ENCODE measurements at regions not wholly inside any gene's neighbourhood (a gene's known extent, or its start where the extent isn't known, plus 50 kb on each side); places are given as distances from the start of the nearest gene placed in this dataset.

DNA sequence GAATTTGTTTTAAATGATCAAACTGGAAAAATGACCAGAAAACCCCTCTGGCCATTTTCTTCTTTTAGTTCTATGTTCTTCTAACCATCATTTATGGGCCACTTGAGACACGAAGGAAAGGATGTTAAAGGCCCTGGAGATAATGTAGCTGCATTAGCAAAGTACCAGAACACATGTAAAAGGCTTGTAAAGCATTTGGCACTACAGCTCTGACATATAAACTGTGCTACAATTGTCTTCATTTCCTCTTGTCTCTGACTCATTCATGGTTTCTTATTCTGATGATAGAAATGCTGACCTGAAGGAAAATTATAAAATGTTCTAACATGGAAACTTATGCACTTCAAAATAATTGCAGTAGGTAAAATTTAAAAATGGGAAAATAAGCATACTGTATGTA is 388.7 kb downstream of the FAT4 start:
- Histone ChIP-seq H3K27ac (ENCODE audit: low read length) (no peak overlapping the region), H3K4me3 (ENCODE audit: low read length) (no peak overlapping the region), H3K27me3 (ENCODE audit: insufficient read depth, low read length) (no peaks in the 10 kb centered on the region), H3K36me3 (ENCODE audit: insufficient read depth, low read depth, low read length) (no peaks in the 10 kb centered on the region), H3K9ac (ENCODE audit: low read depth, low read length) (no peak overlapping the region), H3K4me1 (ENCODE audit: insufficient read depth, low read length) (no peaks in the 10 kb centered on the region), H3K9me3 (ENCODE audit: insufficient read depth, low read depth, low read length) (no peaks in the 10 kb centered on the region)

GRCh38 chr4:125704726-125705125 is 390.0 kb downstream of the FAT4 start:
- Histone ChIP-seq H3K9ac (ENCODE audit: low read depth, low read length) (no peak overlapping the region), H3K4me3 (ENCODE audit: low read length) (no peak overlapping the region), H3K4me1 (ENCODE audit: insufficient read depth, low read length) (no peaks in the 10 kb centered on the region), H3K36me3 (ENCODE audit: insufficient read depth, low read depth, low read length) (no peaks in the 10 kb centered on the region), H3K27me3 (ENCODE audit: insufficient read depth, low read length) (no peaks in the 10 kb centered on the region), H3K27ac (ENCODE audit: low read length) (no peak overlapping the region), H3K9me3 (ENCODE audit: insufficient read depth, low read depth, low read length) (no peaks in the 10 kb centered on the region)

DNA sequence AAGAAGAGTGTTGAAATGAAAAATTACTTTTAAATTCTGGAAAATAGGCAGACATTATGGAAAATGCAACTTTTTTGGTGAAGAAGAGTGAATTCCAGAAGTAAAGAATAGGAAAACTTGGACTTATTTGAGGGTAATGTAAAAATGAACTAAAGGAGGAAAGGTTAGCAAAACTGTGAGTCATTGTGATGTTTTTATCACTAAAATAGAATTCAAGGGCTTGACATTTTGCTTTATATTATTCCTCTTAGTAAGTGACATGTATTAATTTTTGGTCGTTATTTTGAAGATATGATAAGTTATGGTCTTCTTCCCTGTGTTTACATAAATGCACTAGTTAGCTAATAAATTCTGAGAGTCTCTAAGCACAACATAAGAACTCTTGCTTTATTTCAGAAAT is 390.9 kb downstream of the FAT4 start:
- H3K4me3 ChIP-seq (ENCODE audit: low read length), result no peak overlapping the region
- H3K9me3 ChIP-seq (ENCODE audit: insufficient read depth, low read depth, low read length), result no peaks in the 10 kb centered on the region
- no peaks in the 10 kb centered on the region for H3K36me3 ChIP-seq (ENCODE audit: insufficient read depth, low read depth, low read length)
- no peaks in the 10 kb centered on the region for H3K4me1 ChIP-seq (ENCODE audit: insufficient read depth, low read length)
- H3K27ac ChIP-seq (ENCODE audit: low read length), result no peak overlapping the region
- H3K9ac ChIP-seq (ENCODE audit: low read depth, low read length), result no peak overlapping the region
- H3K27me3 ChIP-seq (ENCODE audit: insufficient read depth, low read length), result no peaks in the 10 kb centered on the region

DNA sequence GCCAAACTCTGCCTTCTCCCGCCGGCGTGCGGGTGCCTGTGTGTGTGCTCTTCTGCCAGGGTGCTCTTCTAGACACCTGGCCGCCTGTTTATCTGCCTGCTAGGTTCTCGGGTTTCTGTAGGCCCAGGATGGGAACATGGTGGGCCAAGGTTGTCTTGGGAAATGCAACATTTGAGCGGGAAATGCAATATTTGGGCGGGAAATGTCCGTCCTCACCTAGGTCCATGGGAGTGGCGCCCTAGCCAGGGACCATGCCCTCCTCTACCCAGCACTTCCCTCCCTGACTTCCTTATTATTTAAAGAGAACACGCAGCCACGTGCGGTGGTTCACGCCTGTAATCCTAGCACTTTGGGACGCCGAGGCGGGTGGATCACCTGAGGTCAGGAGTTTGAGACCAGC is 392.6 kb downstream of the FAT4 start:
- H3K27me3 ChIP-seq (ENCODE audit: insufficient read depth, low read length), result no peaks in the 10 kb centered on the region
- H3K9ac ChIP-seq (ENCODE audit: low read depth, low read length), result no peak overlapping the region
- no peak overlapping the region for H3K4me3 ChIP-seq (ENCODE audit: low read length)
- no peaks in the 10 kb centered on the region for H3K9me3 ChIP-seq (ENCODE audit: insufficient read depth, low read depth, low read length)
- no peaks in the 10 kb centered on the region for H3K36me3 ChIP-seq (ENCODE audit: insufficient read depth, low read depth, low read length)
- no peak overlapping the region for H3K27ac ChIP-seq (ENCODE audit: low read length)
- no peaks in the 10 kb centered on the region for H3K4me1 ChIP-seq (ENCODE audit: insufficient read depth, low read length)

DNA sequence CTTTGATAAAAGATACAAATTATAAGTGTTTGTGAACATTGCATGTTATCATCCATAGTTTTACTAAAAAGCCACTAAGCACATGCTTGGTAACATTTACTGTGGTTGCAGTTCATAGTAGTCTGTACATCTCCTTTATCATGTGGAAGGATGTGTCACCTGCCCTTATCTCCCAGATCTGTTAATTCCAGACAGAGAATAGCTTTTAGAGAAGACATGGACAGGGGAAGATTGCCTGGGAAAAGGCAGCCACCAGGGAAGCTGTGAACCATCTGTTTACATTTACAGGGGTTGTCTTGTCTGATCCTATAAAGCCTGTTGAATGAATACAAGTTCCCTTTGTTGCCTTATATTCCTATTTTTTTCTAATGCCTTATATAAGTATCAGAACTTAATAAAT is 396.0 kb downstream of the FAT4 start:
- Histone ChIP-seq H3K9me3 (ENCODE audit: insufficient read depth, low read depth, low read length) (no peaks in the 10 kb centered on the region), H3K27me3 (ENCODE audit: insufficient read depth, low read length) (no peaks in the 10 kb centered on the region), H3K4me1 (ENCODE audit: insufficient read depth, low read length) (peaks cover 11% of the 10 kb centered on the region; the same call in 1 of the 2 replicates), H3K27ac (ENCODE audit: low read length) (no peak overlapping the region), H3K4me3 (ENCODE audit: low read length) (no peak overlapping the region), H3K36me3 (ENCODE audit: insufficient read depth, low read depth, low read length) (no peaks in the 10 kb centered on the region), H3K9ac (ENCODE audit: low read depth, low read length) (no peak overlapping the region)

GRCh38 chr4:125714049-125714448 is 399.3 kb downstream of the FAT4 start:
- no peaks in the 10 kb centered on the region for H3K36me3 ChIP-seq (ENCODE audit: insufficient read depth, low read depth, low read length)
- peak overlapping the region; percentile 51 for H3K27ac ChIP-seq (ENCODE audit: low read length)
- peaks cover 11% of the 10 kb centered on the region; the same call in 1 of the 2 replicates for H3K4me1 ChIP-seq (ENCODE audit: insufficient read depth, low read length)
- peak overlapping the region; percentile 32; the same call in 1 of the 2 replicates for H3K9ac ChIP-seq (ENCODE audit: low read depth, low read length)
- H3K9me3 ChIP-seq (ENCODE audit: insufficient read depth, low read depth, low read length), result no peaks in the 10 kb centered on the region
- H3K27me3 ChIP-seq (ENCODE audit: insufficient read depth, low read length), result no peaks in the 10 kb centered on the region
- H3K4me3 ChIP-seq (ENCODE audit: low read length), result no peak overlapping the region; the same call in 1 of the 2 replicates

- H3K27ac ChIP-seq (ENCODE audit: low read length), result peak overlapping the region; percentile 51
- no peak overlapping the region; the same call in 1 of the 2 replicates for H3K9ac ChIP-seq (ENCODE audit: low read depth, low read length)
- no peaks in the 10 kb centered on the region for H3K9me3 ChIP-seq (ENCODE audit: insufficient read depth, low read depth, low read length)
- H3K4me1 ChIP-seq (ENCODE audit: insufficient read depth, low read length), result peaks cover 11% of the 10 kb centered on the region; the same call in 1 of the 2 replicates
- H3K36me3 ChIP-seq (ENCODE audit: insufficient read depth, low read depth, low read length), result no peaks in the 10 kb centered on the region
- H3K4me3 ChIP-seq (ENCODE audit: low read length), result no peak overlapping the region; the same call in 1 of the 2 replicates
- H3K27me3 ChIP-seq (ENCODE audit: insufficient read depth, low read length), result no peaks in the 10 kb centered on the region
Measured at GRCh38 chr4:125714845-125715244, 400.1 kb downstream of the FAT4 start.

- H3K4me1 ChIP-seq (ENCODE audit: insufficient read depth, low read length), result no peaks in the 10 kb centered on the region; the same call in 1 of the 2 replicates
- no peak overlapping the region for H3K27ac ChIP-seq (ENCODE audit: low read length)
- no peaks in the 10 kb centered on the region for H3K27me3 ChIP-seq (ENCODE audit: insufficient read depth, low read length)
- no peaks in the 10 kb centered on the region for H3K9me3 ChIP-seq (ENCODE audit: insufficient read depth, low read depth, low read length)
- H3K4me3 ChIP-seq (ENCODE audit: low read length), result no peak overlapping the region
- no peak overlapping the region for H3K9ac ChIP-seq (ENCODE audit: low read depth, low read length)
- H3K36me3 ChIP-seq (ENCODE audit: insufficient read depth, low read depth, low read length), result no peaks in the 10 kb centered on the region
Measured at GRCh38 chr4:125719987-125720386, 405.2 kb downstream of the FAT4 start.

- Histone ChIP-seq H3K4me1 (ENCODE audit: insufficient read depth, low read length) (peaks cover 4% of the 10 kb centered on the region; the same call in 1 of the 2 replicates), H3K27ac (ENCODE audit: low read length) (no peak overlapping the region), H3K4me3 (ENCODE audit: low read length) (no peak overlapping the region), H3K9me3 (ENCODE audit: insufficient read depth, low read depth, low read length) (no peaks in the 10 kb centered on the region), H3K36me3 (ENCODE audit: insufficient read depth, low read depth, low read length) (no peaks in the 10 kb centered on the region), H3K9ac (ENCODE audit: low read depth, low read length) (no peak overlapping the region), H3K27me3 (ENCODE audit: insufficient read depth, low read length) (no peaks in the 10 kb centered on the region)
Measured at GRCh38 chr4:125722009-125722408, 407.3 kb downstream of the FAT4 start.

- H3K27ac ChIP-seq (ENCODE audit: low read length), result no peak overlapping the region
Measured at GRCh38 chr4:125725957-125726525, 411.3 kb downstream of the FAT4 start.

DNA sequence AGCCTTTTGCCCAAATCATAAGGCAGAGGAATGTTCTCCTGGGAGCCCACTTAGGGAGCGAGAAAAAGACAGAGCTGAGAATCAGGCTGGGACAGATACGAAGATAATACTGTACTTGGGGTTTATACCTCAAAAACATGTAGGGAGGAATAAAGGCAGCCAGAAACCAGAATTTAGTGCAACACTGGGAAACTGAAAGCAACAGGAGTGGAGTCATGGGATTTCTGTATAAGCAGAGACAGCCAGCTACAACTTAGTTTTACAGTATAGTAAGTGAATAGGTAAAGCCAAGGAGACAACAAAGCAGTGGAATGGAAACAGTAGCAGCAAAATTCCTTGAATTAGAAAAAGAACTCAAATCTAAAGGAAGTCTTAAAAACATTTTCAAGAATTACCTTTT is 413.2 kb downstream of the FAT4 start:
- Histone ChIP-seq H3K4me3 (ENCODE audit: low read length) (no peak overlapping the region), H3K27me3 (ENCODE audit: insufficient read depth, low read length) (no peaks in the 10 kb centered on the region), H3K27ac (ENCODE audit: low read length) (no peak overlapping the region), H3K9ac (ENCODE audit: low read depth, low read length) (no peak overlapping the region), H3K36me3 (ENCODE audit: insufficient read depth, low read depth, low read length) (no peaks in the 10 kb centered on the region), H3K4me1 (ENCODE audit: insufficient read depth, low read length) (peaks cover 19% of the 10 kb centered on the region), H3K9me3 (ENCODE audit: insufficient read depth, low read depth, low read length) (no peaks in the 10 kb centered on the region)

More at GRCh38 chr4:125725957-125726525, 411.3 kb downstream of the FAT4 start:
- Histone ChIP-seq H3K9me3 (ENCODE audit: insufficient read depth, low read depth, low read length) (no peaks in the 10 kb centered on the region), H3K9ac (ENCODE audit: low read depth, low read length) (no peak overlapping the region), H3K4me1 (ENCODE audit: insufficient read depth, low read length) (peaks cover 19% of the 10 kb centered on the region), H3K4me3 (ENCODE audit: low read length) (no peak overlapping the region), H3K27me3 (ENCODE audit: insufficient read depth, low read length) (no peaks in the 10 kb centered on the region), H3K36me3 (ENCODE audit: insufficient read depth, low read depth, low read length) (no peaks in the 10 kb centered on the region)

DNA sequence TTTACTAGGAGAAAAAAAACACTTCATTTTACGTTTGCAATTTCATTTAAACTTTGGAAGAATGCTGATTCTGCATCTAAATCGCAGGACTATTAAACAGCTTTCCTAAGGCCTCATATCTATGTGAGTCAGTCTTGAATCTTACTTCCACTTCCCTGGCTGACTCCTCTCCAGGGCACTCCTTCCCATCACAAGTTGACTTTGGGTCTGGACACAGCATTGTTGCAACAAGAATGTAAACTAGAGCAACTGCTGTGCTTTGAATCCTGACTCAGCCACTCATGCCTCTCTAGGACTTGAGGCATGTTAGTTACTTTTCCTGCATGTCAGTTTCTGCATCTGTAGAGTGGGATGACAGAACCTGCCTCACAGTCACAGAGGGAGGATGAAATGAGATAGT is 413.8 kb downstream of the FAT4 start:
- H3K27ac ChIP-seq (ENCODE audit: low read length), result no peak overlapping the region
- H3K9me3 ChIP-seq (ENCODE audit: insufficient read depth, low read depth, low read length), result no peaks in the 10 kb centered on the region
- H3K36me3 ChIP-seq (ENCODE audit: insufficient read depth, low read depth, low read length), result no peaks in the 10 kb centered on the region
- H3K9ac ChIP-seq (ENCODE audit: low read depth, low read length), result no peak overlapping the region
- H3K4me3 ChIP-seq (ENCODE audit: low read length), result no peak overlapping the region
- peaks cover 19% of the 10 kb centered on the region for H3K4me1 ChIP-seq (ENCODE audit: insufficient read depth, low read length)
- H3K27me3 ChIP-seq (ENCODE audit: insufficient read depth, low read length), result no peaks in the 10 kb centered on the region

Data from iPS-20b (cell line).